HL-60/S4 treated with phorbol 12-myristate 13-acetate at 8.2 ng/mL for 4 days and 3 days (cell line): ENCODE measurements at regions not wholly inside any gene's neighbourhood (a gene's known extent, or its start where the extent isn't known, plus 50 kb on each side); places are given as distances from the start of the nearest gene placed in this dataset.

Experiments used
- in situ Hi-C: fragments of 300-500 bp; cut with MboI; formaldehyde crosslinking; loops from 2 replicates; pipeline ENCODE4 v1.15.0; 2022; ENCODE audit warnings: low sequenced_read_pairs

DNA sequence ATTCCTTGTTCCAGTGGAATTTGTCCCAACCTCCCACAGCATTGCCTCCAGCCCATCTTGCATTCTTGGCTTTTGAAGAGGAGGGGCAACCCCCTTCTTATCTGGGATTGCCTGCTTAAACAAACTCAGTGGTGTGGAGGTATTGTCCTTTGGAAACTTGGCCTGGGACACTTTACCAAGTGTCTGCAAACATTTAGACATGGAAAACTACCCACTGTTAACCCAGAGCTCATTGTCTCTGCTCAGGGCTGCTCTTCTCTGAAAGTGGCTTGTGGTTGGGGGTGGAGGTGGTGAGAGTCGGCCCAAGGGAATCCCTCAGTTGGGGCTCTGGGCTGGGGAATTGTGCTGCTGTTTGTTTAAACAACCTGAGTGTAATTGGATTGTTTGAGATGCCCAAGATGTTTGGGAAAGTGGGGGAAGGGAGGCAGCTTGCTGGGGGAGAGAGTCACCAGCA, 178.3 kb upstream of the GATA6 start:
- in situ Hi-C loops: loop anchor here (25.0 kb wide), 1 partner anchor 571 kb away; no protein-coding TSS in a partner anchor

DNA sequence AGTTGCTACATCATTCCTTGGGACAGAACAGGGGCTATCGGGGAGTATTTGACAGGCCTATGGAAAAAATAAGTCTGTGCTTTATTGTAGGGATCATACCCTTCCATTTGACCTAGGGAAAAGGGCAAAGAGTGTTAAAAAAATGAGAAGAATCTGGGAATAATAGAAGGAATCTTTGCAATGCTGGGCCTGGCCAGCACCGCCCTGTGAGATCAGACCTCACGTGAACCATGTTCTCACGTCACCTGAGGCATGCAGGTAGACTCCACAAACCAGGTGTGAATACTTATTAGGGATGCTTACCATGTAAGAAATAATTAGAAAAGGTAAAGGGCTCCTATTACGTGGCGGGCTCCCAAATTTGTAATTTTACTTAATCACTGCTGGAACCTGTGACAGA, 177.5 kb upstream of the GATA6 start:
- in situ Hi-C loops: loop anchor here (25.0 kb wide), 1 partner anchor 570 kb away; no protein-coding TSS in a partner anchor

DNA sequence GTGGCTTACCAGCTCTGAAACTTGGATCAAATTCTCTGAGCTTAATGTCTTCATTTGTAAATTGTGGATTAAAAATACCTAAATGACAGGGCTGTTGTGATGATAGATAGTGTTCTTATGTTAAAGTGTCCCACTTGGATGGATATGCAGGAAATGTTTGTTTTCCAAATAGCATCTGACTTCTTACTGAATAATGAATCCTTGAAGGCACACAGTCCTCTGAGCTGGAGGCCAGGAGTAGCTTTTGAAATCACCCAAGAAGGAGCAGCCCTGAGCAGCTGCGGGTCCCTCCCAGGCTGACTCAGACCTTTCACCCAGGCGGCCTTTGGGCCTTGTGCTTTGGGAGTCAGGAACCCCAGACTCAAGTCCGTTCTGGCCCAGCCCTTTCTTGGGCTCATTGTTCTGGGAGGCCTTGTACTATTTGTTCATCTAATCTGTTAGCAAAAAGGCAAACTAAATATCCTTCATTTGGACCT, 173.0 kb upstream of the GATA6 start:
- in situ Hi-C loops: loop anchor here (25.0 kb wide), 1 partner anchor 566 kb away; no protein-coding TSS in a partner anchor

DNA sequence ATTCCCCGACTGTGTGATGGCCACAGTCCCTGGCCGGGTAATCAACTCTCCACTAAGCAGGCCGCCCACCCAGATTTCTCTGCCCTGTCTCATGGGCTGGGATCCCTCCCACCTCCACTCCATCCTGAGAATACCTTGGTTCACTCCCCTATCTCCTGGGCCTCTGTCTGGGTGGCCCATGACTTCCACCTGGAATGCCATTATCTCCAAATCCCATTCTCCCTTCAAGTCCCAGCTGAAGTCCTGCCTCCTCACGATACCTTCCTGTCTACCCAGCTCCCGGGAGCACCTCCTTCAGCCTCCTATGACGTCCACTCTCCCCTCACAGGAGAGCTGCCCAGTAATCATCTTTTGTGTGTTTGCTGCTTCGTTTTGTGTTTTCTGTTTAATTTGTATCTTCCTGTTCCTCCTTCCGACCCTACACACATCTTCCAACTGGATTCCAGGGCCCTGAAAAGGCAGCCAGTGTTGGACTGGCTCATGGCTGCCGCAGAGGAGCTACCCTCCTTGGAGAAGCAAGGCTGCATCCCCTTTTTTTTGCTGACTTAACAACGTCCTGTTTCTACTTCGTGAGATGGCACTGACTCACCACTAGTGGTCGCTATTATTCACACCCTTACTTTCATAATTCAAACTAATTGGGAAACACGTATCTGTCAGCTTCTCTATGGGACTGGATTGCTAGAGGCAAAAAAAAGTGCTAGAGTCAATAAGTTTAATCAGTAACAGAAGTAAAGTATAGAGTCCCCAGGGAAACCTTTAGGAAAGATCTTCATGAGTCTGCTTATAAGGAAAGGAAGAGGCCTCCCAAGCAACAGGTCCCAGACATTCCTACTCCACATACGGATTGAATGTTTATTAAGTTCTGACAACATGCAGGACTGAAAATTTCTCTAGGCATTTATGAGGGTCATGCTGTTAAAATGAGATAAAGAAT, 171.9 kb upstream of the GATA6 start:
- in situ Hi-C loops: loop anchor here (25.0 kb wide), 1 partner anchor 565 kb away; no protein-coding TSS in a partner anchor

DNA sequence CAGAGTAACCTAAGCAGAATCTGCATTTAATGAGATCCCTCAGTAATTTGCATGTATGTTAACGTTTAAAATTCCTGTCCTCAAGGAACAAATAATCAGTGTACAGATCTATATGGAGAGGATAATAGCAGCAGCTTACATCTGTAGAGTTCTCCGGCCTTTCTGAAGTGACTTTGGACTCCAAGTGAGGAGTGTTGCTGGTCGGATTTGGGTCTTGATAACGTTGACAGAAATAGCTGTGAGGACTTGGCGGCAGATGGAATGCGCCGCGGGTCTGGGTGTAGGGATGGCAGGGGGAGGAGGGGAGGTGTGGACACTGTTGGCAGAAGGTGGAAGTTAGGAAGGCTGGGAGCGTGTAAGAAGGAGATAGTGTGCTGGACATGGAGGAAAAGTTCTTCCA, 170.9 kb upstream of the GATA6 start:
- in situ Hi-C loops: loop anchor here (25.0 kb wide), 1 partner anchor 564 kb away; no protein-coding TSS in a partner anchor

DNA sequence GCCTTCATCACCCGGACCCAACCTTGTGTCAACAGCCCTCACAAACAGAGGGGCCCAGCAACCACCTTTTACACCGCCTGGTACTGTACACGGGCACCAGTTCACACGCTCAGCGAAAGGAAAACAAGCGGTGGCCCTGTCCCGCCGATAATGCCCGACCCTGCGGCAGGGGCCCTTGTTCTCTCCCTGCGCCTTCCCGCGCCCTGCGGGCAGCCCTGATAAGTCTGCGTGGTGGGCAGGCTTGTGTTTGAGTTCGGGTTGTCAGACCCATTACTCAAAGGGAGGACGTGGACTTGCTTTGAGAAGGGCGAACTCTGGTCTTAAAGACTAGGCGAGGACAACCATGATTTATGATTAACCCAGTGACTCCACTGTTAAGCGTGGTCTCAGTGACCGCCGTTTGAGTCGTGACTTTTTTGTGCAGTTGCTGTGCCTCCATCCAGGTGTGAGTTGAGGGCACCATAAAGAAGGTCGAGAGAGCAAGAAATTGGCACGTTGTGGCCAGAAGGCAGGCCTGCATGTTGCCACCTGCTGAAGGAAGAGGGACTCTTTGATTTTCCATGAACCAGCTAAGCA, 167.4 kb upstream of the GATA6 start:
- in situ Hi-C loops: loop anchor here (25.0 kb wide), 1 partner anchor 110 kb away; no protein-coding TSS in a partner anchor

DNA sequence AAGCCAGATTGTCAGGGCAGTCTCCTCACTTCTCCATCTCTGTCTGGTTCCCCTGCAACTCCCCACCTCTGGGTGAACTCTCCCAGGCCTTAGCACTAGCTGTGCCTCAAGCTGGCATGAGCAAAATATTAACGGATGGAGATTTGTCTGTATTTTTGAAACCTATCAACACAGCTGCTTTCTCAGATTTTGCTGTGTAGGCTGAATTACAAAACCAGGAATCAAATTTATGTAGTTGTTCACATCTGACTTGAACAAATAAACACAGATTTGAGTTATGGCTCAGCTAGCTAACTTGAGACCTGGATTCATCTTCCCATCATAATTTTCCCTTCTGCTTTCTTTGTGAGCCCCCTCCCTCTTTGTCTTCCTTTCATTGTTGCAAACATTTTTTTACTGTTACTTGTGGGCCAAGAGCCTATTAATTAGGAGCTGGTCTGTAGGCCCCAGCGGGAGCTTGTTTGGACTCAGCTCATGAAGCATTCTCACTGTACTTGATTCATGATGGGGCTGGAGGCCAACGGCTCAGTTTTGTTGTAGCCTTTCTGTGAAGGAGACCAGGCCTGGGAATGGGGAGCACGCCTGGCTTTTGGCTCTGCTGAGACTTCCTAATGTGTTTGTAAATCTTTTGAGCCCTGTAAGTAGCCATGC, 164.1 kb upstream of the GATA6 start:
- in situ Hi-C loops: loop anchor here (25.0 kb wide), 1 partner anchor 107 kb away; no protein-coding TSS in a partner anchor

DNA sequence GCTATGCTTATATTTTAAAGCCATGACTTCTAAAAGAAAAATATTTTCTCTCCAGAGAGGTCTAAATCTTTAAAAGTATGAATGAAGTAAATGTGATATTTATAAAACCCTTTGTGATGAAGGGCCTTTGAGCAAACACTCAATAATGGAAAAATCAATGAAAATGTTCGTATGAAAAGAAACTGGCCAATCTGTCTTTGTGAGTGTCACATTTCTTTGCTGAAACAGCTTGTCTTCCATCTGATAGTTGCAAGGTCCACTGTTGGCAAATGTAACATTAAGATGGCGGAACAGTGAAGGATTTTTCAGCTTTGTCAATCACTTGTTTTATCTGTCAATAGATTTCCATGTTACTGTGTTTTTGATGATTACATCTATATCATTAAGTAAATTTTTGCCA, 162.9 kb upstream of the GATA6 start:
- in situ Hi-C loops: loop anchor here (25.0 kb wide), 1 partner anchor 106 kb away; no protein-coding TSS in a partner anchor

DNA sequence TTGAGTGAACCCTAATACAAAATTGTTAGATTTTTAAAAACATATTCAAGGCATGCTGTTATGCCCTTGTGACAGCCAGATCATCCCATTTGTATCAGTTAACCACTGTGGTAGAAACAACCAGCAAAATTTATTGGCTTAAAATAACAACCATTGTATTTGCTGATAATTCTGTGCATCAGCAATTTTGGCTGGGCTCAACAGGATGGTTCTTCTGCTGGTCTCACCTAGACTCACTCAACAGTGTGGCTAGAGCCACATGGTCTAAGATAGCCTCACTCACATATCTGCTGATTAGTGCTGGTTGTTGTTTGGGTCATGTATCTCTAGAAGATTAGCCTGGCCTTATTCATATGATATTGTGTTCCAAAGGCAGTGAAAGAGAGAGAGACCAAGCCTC, 160.1 kb upstream of the GATA6 start:
- in situ Hi-C loops: loop anchor here (25.0 kb wide), 1 partner anchor 103 kb away; no protein-coding TSS in a partner anchor

DNA sequence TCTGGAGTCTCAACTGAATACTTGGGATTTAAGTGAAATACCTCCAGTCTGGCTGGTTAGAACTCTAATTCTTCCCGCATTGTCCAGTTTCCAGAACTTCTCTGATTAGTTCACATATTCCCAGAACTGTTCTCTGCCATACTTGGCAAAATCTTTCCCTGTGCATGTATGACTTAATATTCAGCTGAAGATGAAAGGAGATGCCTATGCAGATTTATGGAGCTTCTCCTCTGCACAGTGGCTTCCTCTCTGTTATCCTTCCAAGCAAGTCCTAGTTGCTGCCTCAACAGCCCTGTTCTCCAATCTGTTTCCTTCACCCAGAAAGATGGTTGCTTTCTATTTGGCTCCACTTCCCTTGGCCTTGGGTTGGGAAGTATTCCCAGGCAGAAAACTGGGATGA, 155.4 kb upstream of the GATA6 start:
- in situ Hi-C loops: loop anchor here (25.0 kb wide), 1 partner anchor 98 kb away; no protein-coding TSS in a partner anchor

DNA sequence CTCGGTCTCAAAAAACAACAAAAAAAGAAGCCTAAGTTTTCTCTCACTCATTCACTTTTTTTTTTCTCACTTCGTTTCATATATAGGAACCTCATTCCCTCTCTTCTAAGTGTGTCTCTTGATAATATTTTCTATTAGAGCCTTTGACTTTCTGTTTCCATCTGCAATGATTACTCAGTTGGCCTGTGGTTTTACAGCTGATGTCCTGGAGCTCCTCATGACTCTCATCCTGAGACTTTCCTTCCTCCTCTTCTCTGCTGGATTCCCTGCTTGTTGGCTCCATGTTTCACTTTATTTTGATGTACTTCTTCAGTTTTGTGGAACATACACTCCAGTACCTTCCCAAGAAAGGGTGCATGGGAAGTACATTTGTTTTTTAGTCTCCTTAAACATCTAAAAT, 154.2 kb upstream of the GATA6 start:
- in situ Hi-C loops: loop anchor here (25.0 kb wide), 1 partner anchor 97 kb away; no protein-coding TSS in a partner anchor

DNA sequence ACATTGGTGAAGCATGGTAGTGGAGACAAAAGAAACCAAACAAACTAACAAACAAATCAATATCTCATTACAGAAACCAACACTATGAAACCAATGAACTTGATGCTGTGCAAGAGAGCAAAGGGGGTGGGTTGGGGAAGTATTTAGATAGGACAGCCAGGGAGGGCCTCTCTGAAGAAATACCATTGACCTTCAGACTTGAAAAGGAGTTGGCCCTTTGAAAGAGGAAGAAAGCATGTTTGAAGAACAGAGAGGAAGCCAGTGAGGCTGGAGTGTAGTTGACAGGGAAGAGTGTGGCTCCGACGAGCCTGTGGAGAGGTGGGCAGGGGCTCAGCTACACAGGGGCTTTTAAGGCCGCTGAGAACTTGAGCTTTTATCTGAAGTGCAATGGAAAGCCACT, 151.0 kb upstream of the GATA6 start:
- in situ Hi-C loops: loop anchor here (25.0 kb wide), 1 partner anchor 94 kb away; no protein-coding TSS in a partner anchor

DNA sequence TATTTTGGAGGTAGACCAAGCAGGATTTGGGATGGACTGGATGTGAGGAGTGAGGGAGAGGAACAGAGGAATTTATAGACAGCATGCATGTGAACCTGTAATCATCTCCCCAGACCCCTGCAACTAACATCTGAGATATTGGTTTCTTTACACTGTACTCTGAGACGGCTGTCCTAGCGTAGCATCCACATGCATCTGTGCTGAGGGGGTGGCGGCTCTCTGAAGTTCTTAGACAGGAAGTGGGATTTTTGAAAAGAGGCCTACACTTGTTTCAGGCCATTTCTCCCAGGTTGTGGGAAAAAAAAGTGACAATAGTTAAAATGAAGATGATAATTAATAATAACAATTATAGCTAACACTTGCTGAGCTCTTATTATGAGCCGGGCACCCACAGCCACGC, 150.2 kb upstream of the GATA6 start:
- in situ Hi-C loops: loop anchor here (25.0 kb wide), 1 partner anchor 93 kb away; no protein-coding TSS in a partner anchor

DNA sequence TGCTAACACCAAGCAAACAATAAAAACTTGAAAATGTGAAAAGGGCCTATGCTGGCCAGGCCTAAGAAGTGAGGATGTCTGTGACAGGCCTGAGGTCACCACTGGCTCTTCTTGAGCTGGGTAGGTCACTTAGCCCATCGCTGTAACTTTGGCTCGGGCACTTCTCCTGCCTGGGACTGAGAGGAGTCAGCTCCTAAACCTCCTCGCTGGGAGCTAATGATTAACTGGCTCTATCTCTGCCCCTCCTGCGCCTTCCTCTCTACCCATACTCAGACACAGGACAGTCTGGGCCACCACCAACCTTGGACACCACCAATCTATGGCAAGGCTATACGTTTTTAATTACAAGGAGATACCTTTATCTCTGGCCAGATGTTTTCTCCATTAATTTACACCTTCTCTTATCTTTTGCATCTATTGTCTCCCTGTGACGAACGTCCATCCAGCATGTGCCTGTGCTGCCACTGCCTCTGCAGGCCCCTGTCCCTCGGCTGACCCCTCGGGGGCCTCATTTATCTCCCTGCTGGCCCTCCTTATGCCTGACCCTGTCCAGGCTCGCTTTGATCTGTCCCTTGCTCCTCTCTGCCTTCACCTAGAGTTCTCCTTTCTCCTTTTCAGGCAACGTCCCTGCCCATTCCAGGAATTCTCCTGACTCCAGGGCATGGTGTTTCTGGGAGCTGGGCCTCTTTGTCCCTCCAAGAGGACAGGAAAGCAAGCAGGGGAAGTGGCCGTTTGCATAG, 149.1 kb upstream of the GATA6 start:
- in situ Hi-C loops: loop anchor here (25.0 kb wide), 1 partner anchor 92 kb away; no protein-coding TSS in a partner anchor

DNA sequence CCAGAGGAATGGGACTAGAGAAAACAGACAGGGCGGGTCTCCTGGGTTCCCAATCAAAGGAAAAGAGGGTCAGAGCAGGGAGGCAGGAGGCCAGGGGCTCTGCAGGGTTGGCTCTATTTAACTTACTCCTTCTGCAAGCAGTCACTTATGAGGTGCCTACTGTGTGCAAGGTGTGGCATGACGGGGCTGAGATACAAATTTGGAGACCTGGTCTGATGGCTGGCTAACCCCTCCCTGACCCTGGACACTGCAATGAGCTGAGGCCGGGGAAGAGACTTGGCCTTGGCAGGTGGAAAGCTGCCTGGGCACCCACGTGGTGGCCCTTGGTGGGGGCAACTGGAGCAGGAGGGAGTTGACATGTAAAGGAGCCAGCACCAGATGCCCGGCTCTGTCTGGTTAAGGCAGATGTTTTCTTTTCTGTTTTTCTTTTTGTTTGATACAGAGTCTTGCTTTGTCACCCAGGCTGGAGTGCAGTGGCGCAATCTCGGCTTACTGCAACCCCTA, 148.5 kb upstream of the GATA6 start:
- in situ Hi-C loops: loop anchor here (25.0 kb wide), 1 partner anchor 91 kb away; no protein-coding TSS in a partner anchor

DNA sequence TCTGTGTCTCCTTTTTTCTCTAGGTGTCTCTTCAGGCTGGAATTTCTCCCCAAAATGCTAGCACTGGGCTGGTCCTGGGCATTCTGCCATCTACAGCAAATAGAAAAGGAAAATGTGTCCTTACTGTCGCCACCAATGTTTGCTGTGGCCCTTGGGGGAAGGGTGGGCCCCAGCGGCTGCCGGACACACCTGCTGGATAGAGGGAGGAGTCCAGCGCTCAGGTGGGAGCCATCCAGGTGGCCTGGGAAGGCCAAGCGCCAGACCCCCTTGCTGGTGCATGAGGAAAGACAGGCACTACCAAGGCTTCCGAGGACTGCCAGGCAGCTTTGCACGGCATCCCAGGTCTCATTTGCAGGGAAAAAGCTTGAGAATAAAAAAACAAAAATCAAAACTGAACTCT, 147.7 kb upstream of the GATA6 start:
- in situ Hi-C loops: loop anchor here (25.0 kb wide), 1 partner anchor 91 kb away; no protein-coding TSS in a partner anchor

DNA sequence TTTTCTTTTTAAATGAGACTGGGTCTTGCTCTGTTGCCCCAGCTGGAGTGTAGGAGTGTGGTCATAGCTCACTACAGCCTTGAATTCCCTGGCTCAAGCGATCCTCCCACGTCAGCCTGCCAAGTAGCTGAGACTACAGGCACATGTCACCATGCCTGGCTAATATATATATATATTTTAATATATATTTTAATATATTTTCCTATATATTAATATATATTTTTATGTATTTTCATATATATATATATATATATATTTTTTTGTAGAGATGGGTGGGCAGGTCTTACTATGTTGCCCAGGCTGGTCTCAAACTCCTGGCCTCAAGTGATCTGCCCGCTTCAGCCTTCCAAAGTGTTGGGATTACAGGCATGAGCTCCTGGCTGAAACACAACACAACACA, 144.5 kb upstream of the GATA6 start:
- in situ Hi-C loops: loop anchor here (25.0 kb wide), 1 partner anchor 87 kb away; no protein-coding TSS in a partner anchor

DNA sequence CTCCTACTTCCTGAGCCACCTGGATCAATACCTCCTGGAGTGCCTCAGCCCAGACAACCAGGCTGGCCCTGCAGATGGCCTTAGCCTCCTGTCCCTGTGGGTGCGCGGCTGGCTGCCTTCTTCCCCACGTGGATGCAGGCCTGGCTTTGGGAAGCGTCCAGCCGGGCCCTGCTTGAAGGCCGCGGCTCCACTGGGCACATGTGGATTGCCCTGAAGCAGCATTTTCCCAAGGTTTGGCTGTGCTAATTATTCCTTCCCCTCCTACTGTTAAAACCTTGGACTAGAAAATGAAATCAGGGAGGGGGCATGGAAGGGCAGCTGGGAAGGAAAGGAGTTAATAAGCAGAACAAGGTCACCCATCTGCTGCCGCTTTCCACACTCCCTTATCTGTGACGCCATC, 143.0 kb upstream of the GATA6 start:
- in situ Hi-C loops: no loop called here

DNA sequence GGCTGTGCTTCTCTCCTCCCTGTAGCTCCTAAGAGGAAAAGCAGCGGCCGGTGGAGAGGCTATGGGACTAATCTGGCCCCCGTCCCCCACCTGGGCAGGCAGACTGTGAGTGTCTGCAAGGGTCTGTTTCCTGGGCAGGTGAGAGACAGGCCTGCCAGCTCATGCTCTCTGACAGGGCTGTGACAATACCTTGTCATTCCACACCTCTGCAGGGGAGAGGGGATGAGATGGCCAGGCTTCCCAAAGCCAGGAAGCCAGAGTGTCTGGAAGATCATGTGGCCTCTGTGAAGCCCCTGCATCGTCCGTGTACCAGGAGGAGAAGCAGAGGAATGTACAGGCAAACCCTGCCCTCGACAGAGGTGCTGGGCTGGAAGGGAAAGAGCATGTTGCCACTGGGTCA, 142.5 kb upstream of the GATA6 start:
- in situ Hi-C loops: no loop called here
